PC-3 (cell line): ENCODE measurements at regions not wholly inside any gene's neighbourhood (a gene's known extent, or its start where the extent isn't known, plus 50 kb on each side); places are given as distances from the start of the nearest gene placed in this dataset.

Experiments used
- ATAC-seq: fragments of 200-7000 bp; cut with Tn5 transposase; 2 replicates; pipeline ENCODE4 v1.9.1; 2020; ENCODE audit warnings: mild to moderate bottlenecking, moderate library complexity
- BruUV-seq: library from RNA; stranded (reverse); fragments of 400-500 nt; replicated peaks from 2 replicates; lab custom pipeline; 2021; lab: Mats Ljungman, UMichigan
- CTCF ChIA-PET: fragments of 300-600 bp; sonication (Branson Sonifier 250); formaldehyde crosslinking; loops from one replicate; lab custom pipeline; 2022; ENCODE audit warnings: antibody characterized with exemption; lab: Charles Lee
- POLR2A ChIA-PET: fragments of 300-600 bp; sonication (Branson Sonifier 250); formaldehyde crosslinking; loops from one replicate; lab custom pipeline; 2022; ENCODE audit warnings: antibody characterized with exemption; ENCODE audit not compliant: unreplicated experiment; lab: Charles Lee
- DNase-seq: peaks from one replicate; pipeline ENCODE4 v3.0.0-alpha.2; 2015
- H2AFZ ChIP-seq: fragments of 300-600 bp; sonication (generic); 2 replicates; pipeline ENCODE4 v1.6.0; 2016; ENCODE audit warnings: antibody characterized with exemption, low read length
- H3F3A ChIP-seq: fragments of 300-600 bp; sonication (generic); one replicate; pipeline ENCODE4 v1.6.0; 2017; ENCODE audit warnings: antibody characterized with exemption, low read length, control low read depth, mild to moderate bottlenecking; ENCODE audit not compliant: unreplicated experiment
- H3K27ac ChIP-seq: fragments of 300-600 bp; sonication (generic); 2 replicates; pipeline ENCODE4 v1.5.1; 2016; ENCODE audit warnings: mild to moderate bottlenecking, low read length
- H3K27me3 ChIP-seq: fragments of 300-600 bp; sonication (generic); 2 replicates; pipeline ENCODE4 v1.6.1; 2016; ENCODE audit warnings: low read length, mixed read lengths
- H3K36me3 ChIP-seq: fragments of 300-600 bp; sonication (generic); 2 replicates; pipeline ENCODE4 v1.6.1; 2016; ENCODE audit warnings: low read depth, mixed run types, low read length, mixed read lengths
- H3K4me1 ChIP-seq: fragments of 300-600 bp; sonication (generic); 2 replicates; pipeline ENCODE4 v1.5.1; 2016; ENCODE audit warnings: low read length; ENCODE audit not compliant: insufficient read depth
- H3K4me2 ChIP-seq: fragments of 300-600 bp; sonication (generic); 2 replicates; pipeline ENCODE4 v1.6.0; 2016; ENCODE audit warnings: low read length
- H3K4me3 ChIP-seq: fragments of 300-600 bp; sonication (generic); 2 replicates; pipeline ENCODE4 v1.5.1; 2016; ENCODE audit warnings: mild to moderate bottlenecking, low read length, mixed read lengths
- H3K79me2 ChIP-seq: fragments of 300-600 bp; sonication (generic); 2 replicates; pipeline ENCODE4 v1.6.1; 2017; ENCODE audit warnings: low read length, mixed read lengths
- H3K9ac ChIP-seq: fragments of 300-600 bp; sonication (generic); 2 replicates; pipeline ENCODE4 v1.6.0; 2016; ENCODE audit warnings: mild to moderate bottlenecking, low read length
- H3K9me2 ChIP-seq: fragments of 300-600 bp; sonication (generic); replicated peaks from 2 replicates; pipeline ENCODE4 v1.6.1; 2016; ENCODE audit warnings: mixed run types, low read length, mixed read lengths
- H3K9me3 ChIP-seq: fragments of 300-600 bp; sonication (generic); 2 replicates; pipeline ENCODE4 v1.6.1; 2016; ENCODE audit warnings: low read length, mixed read lengths
- H4K20me1 ChIP-seq: fragments of 300-600 bp; sonication (generic); 2 replicates; pipeline ENCODE4 v1.6.1; 2016; ENCODE audit warnings: low read length, mixed read lengths
- EZH2 ChIP-seq: fragments of 300-600 bp; sonication (generic); IDR thresholded peaks from one replicate; pipeline ENCODE4 v1.6.1; 2017; ENCODE audit warnings: antibody characterized with exemption, mild to moderate bottlenecking, low read length; ENCODE audit not compliant: unreplicated experiment
- EZH2phosphoT487 ChIP-seq: fragments of 300-600 bp; sonication (generic); IDR thresholded peaks from 2 replicates; pipeline ENCODE4 v1.6.1; 2018; ENCODE audit warnings: mild to moderate bottlenecking, antibody characterized with exemption, low read length, borderline replicate concordance
- intact Hi-C: fragments of 100-400 bp; cut with micrococcal nuclease; formaldehyde crosslinking; loops from 2 replicates; pipeline ENCODE4 v1.9.0; 2023
- TF ChIP-seq, protein P1 (sequence below): fragments of 300-600 bp; sonication (generic); conservative IDR thresholded peaks from 2 replicates; pipeline ENCODE4 v1.5.1; 2017; ENCODE audit warnings: antibody characterized with exemption, low read depth, mild to moderate bottlenecking, low read length

- Histone ChIP-seq H3K79me2 (no peaks in the 10 kb centered on the region), H3K27ac (no peak overlapping the region), H3F3A (no peaks in the 10 kb centered on the region), H3K9me2 (no peaks in the 10 kb centered on the region), H3K36me3 (no peaks in the 10 kb centered on the region), H3K4me1 (no peaks in the 10 kb centered on the region), H3K9ac (no peak overlapping the region), H2AFZ (no peak overlapping the region), H3K9me3 (no peaks in the 10 kb centered on the region), H3K4me3 (no peak overlapping the region), H3K4me2 (no peak overlapping the region), H3K27me3 (no peaks in the 10 kb centered on the region), H4K20me1 (no peaks in the 10 kb centered on the region)
- BruUV-seq, result no TSS peak
- CTCF ChIA-PET, result no interaction called here
- ATAC-seq (no peak), DNase-seq (no peak)
- POLR2A ChIA-PET, result no interaction called here
- intact Hi-C loops, result no loop called here
- TF ChIP-seq EZH2 (no peak), EZH2phosphoT487 (no peak)
- TF ChIP-seq, protein P1, sequence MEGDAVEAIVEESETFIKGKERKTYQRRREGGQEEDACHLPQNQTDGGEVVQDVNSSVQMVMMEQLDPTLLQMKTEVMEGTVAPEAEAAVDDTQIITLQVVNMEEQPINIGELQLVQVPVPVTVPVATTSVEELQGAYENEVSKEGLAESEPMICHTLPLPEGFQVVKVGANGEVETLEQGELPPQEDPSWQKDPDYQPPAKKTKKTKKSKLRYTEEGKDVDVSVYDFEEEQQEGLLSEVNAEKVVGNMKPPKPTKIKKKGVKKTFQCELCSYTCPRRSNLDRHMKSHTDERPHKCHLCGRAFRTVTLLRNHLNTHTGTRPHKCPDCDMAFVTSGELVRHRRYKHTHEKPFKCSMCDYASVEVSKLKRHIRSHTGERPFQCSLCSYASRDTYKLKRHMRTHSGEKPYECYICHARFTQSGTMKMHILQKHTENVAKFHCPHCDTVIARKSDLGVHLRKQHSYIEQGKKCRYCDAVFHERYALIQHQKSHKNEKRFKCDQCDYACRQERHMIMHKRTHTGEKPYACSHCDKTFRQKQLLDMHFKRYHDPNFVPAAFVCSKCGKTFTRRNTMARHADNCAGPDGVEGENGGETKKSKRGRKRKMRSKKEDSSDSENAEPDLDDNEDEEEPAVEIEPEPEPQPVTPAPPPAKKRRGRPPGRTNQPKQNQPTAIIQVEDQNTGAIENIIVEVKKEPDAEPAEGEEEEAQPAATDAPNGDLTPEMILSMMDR, result no peak
These were observed 597.2 kb downstream of the LRRC70 start for GRCh38 chr5:63175850-63176249.

GRCh38 chr5:63170486-63170885 is 591.9 kb downstream of the LRRC70 start:
- H3K9me2 ChIP-seq, result no peaks in the 10 kb centered on the region
- intact Hi-C loops, result loop anchor here (5.0 kb wide), 1 partner anchor 77 kb away; no protein-coding TSS in a partner anchor
- DNase-seq (no peak), ATAC-seq (peak; percentile 35; the same call in 1 of the 2 replicates)
- no peaks in the 10 kb centered on the region for H3K9me3 ChIP-seq
- H2AFZ ChIP-seq, result no peak overlapping the region
- no peaks in the 10 kb centered on the region for H3F3A ChIP-seq
- H3K4me3 ChIP-seq, result no peak overlapping the region
- H3K27ac ChIP-seq, result no peak overlapping the region
- no peaks in the 10 kb centered on the region for H3K79me2 ChIP-seq
- no TSS peak for BruUV-seq
- H3K27me3 ChIP-seq, result no peaks in the 10 kb centered on the region
- no peak overlapping the region for H3K9ac ChIP-seq
- H4K20me1 ChIP-seq, result no peaks in the 10 kb centered on the region
- H3K4me1 ChIP-seq, result no peaks in the 10 kb centered on the region
- H3K4me2 ChIP-seq, result no peak overlapping the region
- TF ChIP-seq EZH2phosphoT487 (no peak), EZH2 (no peak)
- TF ChIP-seq, protein P1, result no peak
- POLR2A ChIA-PET, result no interaction called here
- CTCF ChIA-PET, result no interaction called here
- H3K36me3 ChIP-seq, result no peaks in the 10 kb centered on the region

DNA sequence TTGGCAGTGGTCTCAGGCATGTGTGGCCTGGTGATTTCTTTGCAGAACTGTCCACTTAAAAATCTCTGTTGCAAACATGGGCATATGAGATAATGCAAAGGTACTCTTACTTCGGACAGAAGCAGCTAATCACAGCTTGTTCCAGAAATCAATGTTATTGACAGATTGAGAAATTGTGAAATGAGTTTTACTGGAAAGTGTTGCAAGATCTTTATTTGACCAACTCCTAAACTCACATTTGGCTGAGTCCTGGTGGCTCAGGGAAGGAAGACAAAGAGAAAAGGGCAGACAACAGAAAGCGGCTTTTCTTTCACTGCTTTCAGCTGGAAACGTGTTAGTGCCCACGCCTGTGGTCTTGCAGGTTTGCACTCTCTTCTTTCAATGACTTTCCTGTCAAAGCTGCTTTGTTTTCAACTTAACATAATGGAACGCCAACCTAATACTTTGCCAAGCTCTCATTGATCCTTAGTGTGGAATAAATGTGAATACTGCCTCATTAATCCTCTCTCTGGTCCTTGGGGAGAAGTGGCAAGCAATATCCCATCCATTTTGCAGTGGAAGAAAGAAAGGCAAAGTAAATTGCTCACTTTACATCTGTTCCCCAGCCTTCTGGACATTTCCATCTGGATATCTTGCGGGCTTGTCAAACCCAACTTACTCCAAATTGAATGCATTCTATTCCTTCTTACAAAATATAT is 586.4 kb downstream of the LRRC70 start:
- Histone ChIP-seq H3K27ac (no peak overlapping the region), H4K20me1 (no peaks in the 10 kb centered on the region), H3K9ac (no peak overlapping the region), H3K9me2 (no peaks in the 10 kb centered on the region), H3K27me3 (no peaks in the 10 kb centered on the region), H3K36me3 (no peaks in the 10 kb centered on the region), H3K4me3 (no peak overlapping the region), H2AFZ (no peak overlapping the region), H3F3A (no peaks in the 10 kb centered on the region), H3K79me2 (no peaks in the 10 kb centered on the region), H3K4me1 (no peaks in the 10 kb centered on the region), H3K4me2 (no peak overlapping the region), H3K9me3 (no peaks in the 10 kb centered on the region)
- ATAC-seq (no peak), DNase-seq (no peak)
- intact Hi-C loops, result no loop called here
- ChIA-PET POLR2A (no interaction called here), CTCF (no interaction called here)
- no peak for TF ChIP-seq EZH2
- TF ChIP-seq, protein P1, result no peak
- TF ChIP-seq EZH2phosphoT487, result no peak
- BruUV-seq, result no TSS peak
